PC-9 (cell line): ENCODE measurements at regions not wholly inside any gene's neighbourhood (a gene's known extent, or its start where the extent isn't known, plus 50 kb on each side); places are given as distances from the start of the nearest gene placed in this dataset.

Source experiments
- BruUV-seq: library from RNA; stranded (reverse); fragments of 400-500 nt; replicated peaks from 2 replicates; lab custom pipeline; 2021; lab: Mats Ljungman, UMichigan
- CTCF ChIA-PET: fragments of 300-600 bp; sonication (Branson Sonifier 250); formaldehyde crosslinking; loops from one replicate; lab custom pipeline; 2022; ENCODE audit warnings: antibody characterized with exemption; lab: Charles Lee
- POLR2A ChIA-PET: fragments of 300-600 bp; sonication (Branson Sonifier 250); formaldehyde crosslinking; loops from one replicate; lab custom pipeline; 2022; ENCODE audit warnings: antibody characterized with exemption; ENCODE audit not compliant: unreplicated experiment; lab: Charles Lee
- DNase-seq, 2 experiments: peaks; one replicate each; pipeline versions ENCODE4 v3.0.0 to v3.0.0-alpha.2; 2015 to 2022; ENCODE audit warnings: mixed read lengths in 1 of 2
- H2AFZ ChIP-seq: fragments of 200-600 bp; sonication (generic); 2 replicates; pipeline ENCODE4 v1.8.1; 2017; ENCODE audit warnings: antibody characterized with exemption
- H3F3A ChIP-seq: fragments of 200-600 bp; sonication (generic); 2 replicates; pipeline ENCODE4 v1.8.1; 2017; ENCODE audit warnings: antibody characterized with exemption, mild to moderate bottlenecking, low read depth; ENCODE audit not compliant: insufficient read depth
- H3K27ac ChIP-seq: fragments of 200-600 bp; sonication (generic); 2 replicates; pipeline ENCODE4 v1.6.1; 2016; ENCODE audit warnings: mixed run types
- H3K27me3 ChIP-seq: fragments of 200-600 bp; sonication (generic); 2 replicates; pipeline ENCODE4 v1.6.1; 2016; ENCODE audit warnings: low read depth, mixed run types; ENCODE audit not compliant: insufficient read depth
- H3K36me3 ChIP-seq: fragments of 200-600 bp; sonication (generic); 2 replicates; pipeline ENCODE4 v1.6.1; 2016; ENCODE audit warnings: low read depth, mixed run types
- H3K4me1 ChIP-seq: fragments of 200-600 bp; sonication (generic); replicated peaks from 2 replicates; pipeline ENCODE4 v1.6.1; 2016; ENCODE audit warnings: mixed run types; ENCODE audit not compliant: insufficient read depth
- H3K4me2 ChIP-seq: fragments of 200-600 bp; sonication (generic); 2 replicates; pipeline ENCODE4 v1.6.1; 2017; ENCODE audit warnings: mixed run types
- H3K4me3 ChIP-seq: fragments of 200-600 bp; sonication (generic); 2 replicates; pipeline ENCODE4 v1.6.1; 2016; ENCODE audit warnings: mixed run types
- H3K79me2 ChIP-seq: fragments of 200-600 bp; sonication (generic); 2 replicates; pipeline ENCODE4 v1.6.1; 2017; ENCODE audit warnings: low read depth, mixed run types
- H3K9me2 ChIP-seq: fragments of 200-600 bp; sonication (generic); 2 replicates; pipeline ENCODE4 v1.8.1; 2017; ENCODE audit warnings: mild to moderate bottlenecking; ENCODE audit not compliant: insufficient read depth
- H3K9me3 ChIP-seq: fragments of 200-600 bp; sonication (generic); 2 replicates; pipeline ENCODE4 v1.8.1; 2016; ENCODE audit warnings: low read depth; ENCODE audit not compliant: insufficient read depth
- H4K20me1 ChIP-seq: fragments of 200-600 bp; sonication (generic); 2 replicates; pipeline ENCODE4 v1.8.1; 2017; ENCODE audit not compliant: insufficient read depth
- EZH2 ChIP-seq: fragments of 200-600 bp; sonication (generic); IDR thresholded peaks from 2 replicates; pipeline ENCODE4 v1.8.0; 2017; ENCODE audit warnings: antibody characterized with exemption, low read depth
- intact Hi-C: fragments of 100-400 bp; cut with micrococcal nuclease; formaldehyde crosslinking; loops from one replicate; pipeline ENCODE4 v1.10.0; 2022; ENCODE audit not compliant: unreplicated experiment
- TF ChIP-seq, protein P1 (sequence below): fragments of 200-600 bp; sonication (generic); conservative IDR thresholded peaks from 2 replicates; pipeline ENCODE4 v1.6.1; 2017; ENCODE audit warnings: mixed run types, antibody characterized with exemption, mild to moderate bottlenecking, moderate library complexity

DNA sequence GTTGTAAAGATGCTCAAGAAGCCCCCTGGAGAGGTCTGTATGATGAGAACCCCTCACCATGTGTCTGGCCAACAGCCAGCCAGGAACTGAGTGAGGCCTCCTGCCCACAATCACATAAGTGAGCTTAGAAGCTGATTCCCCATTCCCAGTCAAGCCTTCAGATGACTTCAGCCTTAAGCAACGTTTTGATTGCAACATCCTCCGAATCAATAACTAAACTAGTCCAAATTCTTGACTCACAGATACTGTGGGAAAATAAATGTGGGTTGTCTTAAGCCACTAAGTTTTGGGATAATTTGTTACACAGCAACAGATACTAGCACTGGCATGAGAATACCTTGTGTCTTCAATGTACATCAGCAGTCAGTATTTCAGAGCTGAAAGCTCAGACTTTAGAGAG, 54.5 kb upstream of the HS3ST4 start:
- no peaks in the 10 kb centered on the region for H4K20me1 ChIP-seq
- no peak overlapping the region for H3K27ac ChIP-seq
- no peaks in the 10 kb centered on the region for H3K27me3 ChIP-seq
- no peak for DNase-seq
- H3K9me3 ChIP-seq: no peaks in the 10 kb centered on the region
- ChIA-PET CTCF (no interaction called here), POLR2A (no interaction called here)
- no peak overlapping the region for H2AFZ ChIP-seq
- H3K4me3 ChIP-seq: no peak overlapping the region
- H3K36me3 ChIP-seq: no peaks in the 10 kb centered on the region
- H3K4me2 ChIP-seq: no peak overlapping the region
- H3K79me2 ChIP-seq: no peaks in the 10 kb centered on the region
- no peaks in the 10 kb centered on the region for H3F3A ChIP-seq
- BruUV-seq: no TSS peak
- TF ChIP-seq, protein P1, sequence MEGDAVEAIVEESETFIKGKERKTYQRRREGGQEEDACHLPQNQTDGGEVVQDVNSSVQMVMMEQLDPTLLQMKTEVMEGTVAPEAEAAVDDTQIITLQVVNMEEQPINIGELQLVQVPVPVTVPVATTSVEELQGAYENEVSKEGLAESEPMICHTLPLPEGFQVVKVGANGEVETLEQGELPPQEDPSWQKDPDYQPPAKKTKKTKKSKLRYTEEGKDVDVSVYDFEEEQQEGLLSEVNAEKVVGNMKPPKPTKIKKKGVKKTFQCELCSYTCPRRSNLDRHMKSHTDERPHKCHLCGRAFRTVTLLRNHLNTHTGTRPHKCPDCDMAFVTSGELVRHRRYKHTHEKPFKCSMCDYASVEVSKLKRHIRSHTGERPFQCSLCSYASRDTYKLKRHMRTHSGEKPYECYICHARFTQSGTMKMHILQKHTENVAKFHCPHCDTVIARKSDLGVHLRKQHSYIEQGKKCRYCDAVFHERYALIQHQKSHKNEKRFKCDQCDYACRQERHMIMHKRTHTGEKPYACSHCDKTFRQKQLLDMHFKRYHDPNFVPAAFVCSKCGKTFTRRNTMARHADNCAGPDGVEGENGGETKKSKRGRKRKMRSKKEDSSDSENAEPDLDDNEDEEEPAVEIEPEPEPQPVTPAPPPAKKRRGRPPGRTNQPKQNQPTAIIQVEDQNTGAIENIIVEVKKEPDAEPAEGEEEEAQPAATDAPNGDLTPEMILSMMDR: no peak
- no peak for TF ChIP-seq EZH2
- no peaks in the 10 kb centered on the region for H3K9me2 ChIP-seq
- intact Hi-C loops: no loop called here
- H3K4me1 ChIP-seq: no peaks in the 10 kb centered on the region

DNA sequence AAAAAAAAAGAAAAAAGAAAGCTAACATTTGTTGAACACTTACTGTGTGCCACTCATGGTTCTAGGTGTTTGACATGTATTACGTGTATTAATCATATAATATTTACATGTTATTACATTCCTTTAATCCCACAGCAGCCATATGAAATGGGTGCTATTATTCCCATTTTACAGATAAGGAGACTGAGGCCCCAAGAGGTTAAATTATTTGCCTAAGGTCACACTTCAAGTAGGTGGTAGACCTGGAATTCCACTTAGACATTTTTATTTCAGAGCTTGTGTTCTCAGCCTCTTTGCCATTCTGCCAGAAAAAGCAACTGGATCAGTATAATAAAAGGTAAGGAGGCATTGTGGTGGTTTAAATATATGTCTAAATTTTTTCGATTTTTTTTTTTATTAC, 55.1 kb upstream of the HS3ST4 start:
- Histone ChIP-seq H4K20me1 (no peaks in the 10 kb centered on the region), H3F3A (no peaks in the 10 kb centered on the region), H3K9me2 (no peaks in the 10 kb centered on the region), H3K4me2 (no peak overlapping the region), H3K4me3 (no peak overlapping the region), H3K27me3 (no peaks in the 10 kb centered on the region), H3K9me3 (no peaks in the 10 kb centered on the region), H3K27ac (no peak overlapping the region), H3K79me2 (no peaks in the 10 kb centered on the region), H2AFZ (no peak overlapping the region), H3K36me3 (no peaks in the 10 kb centered on the region), H3K4me1 (no peaks in the 10 kb centered on the region)
- BruUV-seq: no TSS peak
- TF ChIP-seq, protein P1: no peak
- no peak for TF ChIP-seq EZH2
- ChIA-PET CTCF (no interaction called here), POLR2A (no interaction called here)
- intact Hi-C loops: no loop called here
- DNase-seq: no peak

DNA sequence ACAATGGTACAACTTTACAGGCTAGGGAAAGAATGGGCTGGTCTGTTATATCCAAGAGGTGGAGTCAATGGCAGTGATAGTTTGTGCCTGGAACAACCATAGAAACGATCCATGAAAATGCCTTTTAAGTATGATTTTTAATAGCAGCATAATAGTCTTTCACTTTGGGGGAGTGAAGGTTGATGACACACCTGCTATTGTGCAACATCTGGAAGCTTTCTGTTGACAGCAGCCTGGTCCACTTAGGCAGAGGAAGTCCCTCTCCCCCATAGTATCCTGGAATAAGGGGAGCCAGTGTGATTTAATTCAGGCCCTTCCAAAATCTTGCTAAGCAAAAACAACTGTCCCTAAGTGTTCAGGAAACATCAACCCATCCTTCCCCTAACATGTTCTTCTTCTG, 56.3 kb upstream of the HS3ST4 start:
- no peaks in the 10 kb centered on the region for H3K79me2 ChIP-seq
- no peak for DNase-seq
- no peak overlapping the region for H2AFZ ChIP-seq
- H3K4me3 ChIP-seq: no peak overlapping the region
- no peak overlapping the region for H3K27ac ChIP-seq
- no peak overlapping the region for H3K4me2 ChIP-seq
- no peaks in the 10 kb centered on the region for H4K20me1 ChIP-seq
- no peaks in the 10 kb centered on the region for H3K4me1 ChIP-seq
- H3K27me3 ChIP-seq: no peaks in the 10 kb centered on the region
- ChIA-PET CTCF (no interaction called here), POLR2A (no interaction called here)
- no peaks in the 10 kb centered on the region for H3K36me3 ChIP-seq
- no peaks in the 10 kb centered on the region for H3K9me3 ChIP-seq
- H3F3A ChIP-seq: no peaks in the 10 kb centered on the region
- no peaks in the 10 kb centered on the region for H3K9me2 ChIP-seq
- no TSS peak for BruUV-seq
- TF ChIP-seq EZH2: no peak
- TF ChIP-seq, protein P1: no peak
- intact Hi-C loops: no loop called here
